ENCODE measurements at regions not wholly inside any gene's neighbourhood (a gene's known extent, or its start where the extent isn't known, plus 50 kb on each side); places are given as distances from the start of the nearest gene placed in this dataset.

DNA sequence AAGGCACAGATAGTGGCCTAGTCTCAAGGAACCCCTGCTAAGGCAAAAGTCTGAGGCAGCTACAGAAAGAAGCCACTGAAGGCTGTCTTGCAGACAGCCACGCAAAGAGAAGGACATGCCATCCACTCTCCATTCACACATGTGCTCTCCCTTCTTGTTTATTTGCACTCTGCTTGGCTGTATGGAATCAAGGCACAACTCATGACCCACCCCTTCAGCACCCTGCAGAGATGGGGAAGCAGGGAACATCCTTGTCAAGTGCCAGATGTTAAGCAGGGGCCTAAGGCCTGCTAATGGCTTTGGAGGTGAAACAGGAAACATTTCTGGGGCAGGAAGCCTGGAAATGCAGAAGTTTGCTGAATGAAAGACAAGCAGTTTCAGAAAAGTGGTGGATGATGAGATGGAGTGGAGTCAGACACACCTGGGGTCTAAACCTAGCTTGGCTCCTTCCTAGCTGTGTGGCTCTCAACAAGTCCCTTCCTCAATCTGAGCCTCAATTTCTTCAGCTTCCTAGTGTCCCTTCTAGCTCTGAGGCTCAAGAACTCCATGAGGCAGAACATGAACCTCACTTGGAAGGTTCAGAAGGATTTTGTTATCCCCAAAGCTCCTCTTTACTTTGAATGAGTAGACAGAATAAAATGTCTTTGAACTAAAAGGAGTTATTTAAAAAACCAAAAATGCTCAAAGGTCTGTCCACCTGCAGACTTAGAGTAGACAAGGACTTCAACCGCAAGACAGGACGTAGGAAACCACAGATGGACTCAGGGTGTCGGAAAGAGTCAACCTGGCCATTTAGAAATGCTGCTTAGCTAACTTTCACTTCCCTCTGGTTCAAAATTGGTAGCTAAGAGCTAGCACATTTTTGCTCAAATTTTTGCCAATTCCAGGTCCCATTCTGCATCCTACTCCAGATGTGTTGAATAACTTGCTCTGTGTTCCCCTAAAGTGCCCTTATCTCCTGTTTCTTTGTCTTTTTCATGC lies 283.1 kb downstream of the PLPP3 start:
- TF ChIP-seq BHLHE40 (IDR thresholded peaks at IDR 0.05; ENCODE audit: low read depth, low read length), result no peak
- no peak for TF ChIP-seq EP300 (IDR thresholded peaks at IDR 0.05)
- TF ChIP-seq, protein P1, sequence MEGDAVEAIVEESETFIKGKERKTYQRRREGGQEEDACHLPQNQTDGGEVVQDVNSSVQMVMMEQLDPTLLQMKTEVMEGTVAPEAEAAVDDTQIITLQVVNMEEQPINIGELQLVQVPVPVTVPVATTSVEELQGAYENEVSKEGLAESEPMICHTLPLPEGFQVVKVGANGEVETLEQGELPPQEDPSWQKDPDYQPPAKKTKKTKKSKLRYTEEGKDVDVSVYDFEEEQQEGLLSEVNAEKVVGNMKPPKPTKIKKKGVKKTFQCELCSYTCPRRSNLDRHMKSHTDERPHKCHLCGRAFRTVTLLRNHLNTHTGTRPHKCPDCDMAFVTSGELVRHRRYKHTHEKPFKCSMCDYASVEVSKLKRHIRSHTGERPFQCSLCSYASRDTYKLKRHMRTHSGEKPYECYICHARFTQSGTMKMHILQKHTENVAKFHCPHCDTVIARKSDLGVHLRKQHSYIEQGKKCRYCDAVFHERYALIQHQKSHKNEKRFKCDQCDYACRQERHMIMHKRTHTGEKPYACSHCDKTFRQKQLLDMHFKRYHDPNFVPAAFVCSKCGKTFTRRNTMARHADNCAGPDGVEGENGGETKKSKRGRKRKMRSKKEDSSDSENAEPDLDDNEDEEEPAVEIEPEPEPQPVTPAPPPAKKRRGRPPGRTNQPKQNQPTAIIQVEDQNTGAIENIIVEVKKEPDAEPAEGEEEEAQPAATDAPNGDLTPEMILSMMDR (IDR thresholded peaks at IDR 0.05), result no peak
- no peak for TF ChIP-seq POLR2A (IDR thresholded peaks at IDR 0.05; ENCODE audit: low read length)
- TF ChIP-seq, protein P2, sequence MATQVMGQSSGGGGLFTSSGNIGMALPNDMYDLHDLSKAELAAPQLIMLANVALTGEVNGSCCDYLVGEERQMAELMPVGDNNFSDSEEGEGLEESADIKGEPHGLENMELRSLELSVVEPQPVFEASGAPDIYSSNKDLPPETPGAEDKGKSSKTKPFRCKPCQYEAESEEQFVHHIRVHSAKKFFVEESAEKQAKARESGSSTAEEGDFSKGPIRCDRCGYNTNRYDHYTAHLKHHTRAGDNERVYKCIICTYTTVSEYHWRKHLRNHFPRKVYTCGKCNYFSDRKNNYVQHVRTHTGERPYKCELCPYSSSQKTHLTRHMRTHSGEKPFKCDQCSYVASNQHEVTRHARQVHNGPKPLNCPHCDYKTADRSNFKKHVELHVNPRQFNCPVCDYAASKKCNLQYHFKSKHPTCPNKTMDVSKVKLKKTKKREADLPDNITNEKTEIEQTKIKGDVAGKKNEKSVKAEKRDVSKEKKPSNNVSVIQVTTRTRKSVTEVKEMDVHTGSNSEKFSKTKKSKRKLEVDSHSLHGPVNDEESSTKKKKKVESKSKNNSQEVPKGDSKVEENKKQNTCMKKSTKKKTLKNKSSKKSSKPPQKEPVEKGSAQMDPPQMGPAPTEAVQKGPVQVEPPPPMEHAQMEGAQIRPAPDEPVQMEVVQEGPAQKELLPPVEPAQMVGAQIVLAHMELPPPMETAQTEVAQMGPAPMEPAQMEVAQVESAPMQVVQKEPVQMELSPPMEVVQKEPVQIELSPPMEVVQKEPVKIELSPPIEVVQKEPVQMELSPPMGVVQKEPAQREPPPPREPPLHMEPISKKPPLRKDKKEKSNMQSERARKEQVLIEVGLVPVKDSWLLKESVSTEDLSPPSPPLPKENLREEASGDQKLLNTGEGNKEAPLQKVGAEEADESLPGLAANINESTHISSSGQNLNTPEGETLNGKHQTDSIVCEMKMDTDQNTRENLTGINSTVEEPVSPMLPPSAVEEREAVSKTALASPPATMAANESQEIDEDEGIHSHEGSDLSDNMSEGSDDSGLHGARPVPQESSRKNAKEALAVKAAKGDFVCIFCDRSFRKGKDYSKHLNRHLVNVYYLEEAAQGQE (IDR thresholded peaks at IDR 0.05), result no peak
